H1 (cell line): ENCODE measurements at regions not wholly inside any gene's neighbourhood (a gene's known extent, or its start where the extent isn't known, plus 50 kb on each side); places are given as distances from the start of the nearest gene placed in this dataset.

ENCODE experiments used
- CTCF ChIA-PET: fragments of 300-600 bp; sonication (Branson Sonifier 250); formaldehyde crosslinking; loops from one replicate; lab custom pipeline; 2021; ENCODE audit not compliant: partially characterized antibody; lab: Charles Lee
- POLR2A ChIA-PET: fragments of 300-600 bp; sonication (Branson Sonifier 250); formaldehyde crosslinking; loops from one replicate; lab custom pipeline; 2021; ENCODE audit warnings: inconsistent platforms; ENCODE audit not compliant: partially characterized antibody; lab: Charles Lee
- DNase-seq, 2 experiments: peaks; one replicate each; pipeline versions ENCODE4 v3.0.0 to v3.0.0-alpha.2; 2010 to 2022; ENCODE audit warnings: low spot score in 2 of 2, low read depth in 1 of 2, mixed read lengths in 1 of 2
- FAIRE-seq: peaks from 2 replicates; lab custom pipeline; 2011; peaks lifted over from hg19 to GRCh38; lab: Jason Lieb, UNC
- H2AFZ ChIP-seq: 2 replicates; pipeline ENCODE4 v1.8.1; 2012; ENCODE audit warnings: low read length, inconsistent platforms
- H2AK5ac ChIP-seq: 2 replicates; pipeline ENCODE4 v1.6.1; 2013; ENCODE audit warnings: low read depth, low read length
- H2BK120ac ChIP-seq: replicated peaks from 2 replicates; pipeline ENCODE3; 2013; ENCODE audit warnings: low read depth, low read length, inconsistent platforms
- H2BK12ac ChIP-seq: 2 replicates; pipeline ENCODE4 v1.6.1; 2013; ENCODE audit warnings: low read depth, low read length
- H2BK15ac ChIP-seq: 2 replicates; pipeline ENCODE4 v1.6.1; 2013; ENCODE audit warnings: low read length
- H2BK20ac ChIP-seq: 2 replicates; pipeline ENCODE4 v1.6.1; 2013; ENCODE audit warnings: low read length
- H2BK5ac ChIP-seq: 2 replicates; pipeline ENCODE4 v1.6.1; 2013; ENCODE audit warnings: low read depth, low read length
- H3K14ac ChIP-seq: 2 replicates; pipeline ENCODE4 v1.6.1; 2013; ENCODE audit warnings: inconsistent platforms; ENCODE audit not compliant: insufficient read length
- H3K18ac ChIP-seq: 2 replicates; pipeline ENCODE4 v1.6.1; 2013; ENCODE audit warnings: low read length; ENCODE audit errors: extremely low read depth
- H3K23ac ChIP-seq: 2 replicates; pipeline ENCODE4 v1.6.1; 2013; ENCODE audit warnings: inconsistent platforms; ENCODE audit not compliant: insufficient read length
- H3K23me2 ChIP-seq: 2 replicates; pipeline ENCODE4 v1.6.1; 2013; ENCODE audit warnings: low read depth, low read length
- H3K27ac ChIP-seq: 2 replicates; pipeline ENCODE4 v1.6.1; 2011; ENCODE audit warnings: low read depth, low read length, inconsistent platforms
- H3K27me3 ChIP-seq, 4 experiments: replicated peaks in 1 of 4; 1 replicate in 1 of 4; 2 replicates in 3 of 4; pipeline versions ENCODE4 v1.6.1 to v1.8.1; 2011 to 2013; ENCODE audit warnings: low read length in 3 of 4, mild to moderate bottlenecking in 3 of 4, inconsistent platforms in 2 of 4, mixed read lengths in 2 of 4, moderate library complexity in 1 of 4; ENCODE audit not compliant: control insufficient read depth in 3 of 4, insufficient read depth in 3 of 4; ENCODE audit errors: extremely low read depth in 1 of 4
- H3K36me3 ChIP-seq, 4 experiments: 2 replicates each; pipeline versions ENCODE4 v1.6.1 to v1.8.1; 2011 to 2013; ENCODE audit warnings: mild to moderate bottlenecking in 4 of 4, low read length in 3 of 4, moderate library complexity in 2 of 4, control low read depth in 1 of 4, inconsistent platforms in 1 of 4; ENCODE audit not compliant: insufficient read depth in 4 of 4, control insufficient read depth in 2 of 4
- H3K4ac ChIP-seq: replicated peaks from 2 replicates; pipeline ENCODE3; 2013; ENCODE audit warnings: low read length, low read depth, mixed read lengths, inconsistent platforms; ENCODE audit not compliant: insufficient read length
- H3K4me1 ChIP-seq, 4 experiments: replicated peaks in 1 of 4; 1 replicate in 1 of 4; 2 replicates in 3 of 4; pipeline versions ENCODE4 v1.6.1 to v1.8.1; 2011 to 2013; ENCODE audit warnings: low read length in 3 of 4, inconsistent platforms in 2 of 4, mixed read lengths in 1 of 4; ENCODE audit not compliant: insufficient read depth in 4 of 4, control insufficient read depth in 3 of 4
- H3K4me2 ChIP-seq, 2 experiments: 2 replicates each; pipeline versions ENCODE4 v1.6.1 to v1.8.1; 2011 to 2013; ENCODE audit warnings: low read depth in 2 of 2, low read length in 2 of 2, control low read depth in 1 of 2, inconsistent platforms in 1 of 2, mild to moderate bottlenecking in 1 of 2; ENCODE audit not compliant: insufficient read depth in 1 of 2
- H3K4me3 ChIP-seq, 4 experiments: fragments of 200-600, 300-600 bp in 1 of 4; sonication (generic), shearing (Covaris generic), sonication (Bioruptor Twin) in 1 of 4; 2 replicates each; pipeline versions ENCODE4 v1.5.1 to v1.8.1; 2011 to 2016; ENCODE audit warnings: low read length in 4 of 4, low read depth in 3 of 4, control low read depth in 2 of 4, inconsistent platforms in 2 of 4, mild to moderate bottlenecking in 2 of 4, mixed read lengths in 1 of 4, moderate library complexity in 1 of 4; ENCODE audit not compliant: insufficient read depth in 2 of 4; ENCODE audit errors: extremely low read depth in 1 of 4
- H3K56ac ChIP-seq: replicated peaks from 2 replicates; pipeline ENCODE3; 2013; ENCODE audit warnings: low read depth, mild to moderate bottlenecking, mixed read lengths, low read length, inconsistent platforms; ENCODE audit not compliant: insufficient read length
- H3K79me1 ChIP-seq: 2 replicates; pipeline ENCODE4 v1.6.1; 2013; ENCODE audit warnings: low read depth, low read length, control low read depth
- H3K79me2 ChIP-seq, 2 experiments: 2 replicates each; pipeline versions ENCODE4 v1.6.1 to v1.8.1; 2012 to 2013; ENCODE audit warnings: low read length in 2 of 2, mild to moderate bottlenecking in 2 of 2, inconsistent platforms in 1 of 2; ENCODE audit not compliant: insufficient read depth in 2 of 2, control insufficient read depth in 1 of 2
- H3K9ac ChIP-seq, 4 experiments: replicated peaks in 1 of 4; 1 replicate in 1 of 4; 2 replicates in 3 of 4; pipeline versions ENCODE4 v1.6.1 to v1.8.1; 2011 to 2013; ENCODE audit warnings: low read depth in 3 of 4, low read length in 3 of 4, control low read depth in 2 of 4, mild to moderate bottlenecking in 2 of 4, moderate library complexity in 2 of 4, inconsistent platforms in 1 of 4; ENCODE audit errors: extremely low read depth in 1 of 4
- H3K9me3 ChIP-seq, 2 experiments: 2 replicates each; pipeline versions ENCODE4 v1.6.1 to v1.8.1; 2012 to 2013; ENCODE audit warnings: mild to moderate bottlenecking in 2 of 2, moderate library complexity in 2 of 2, control low read depth in 1 of 2, inconsistent platforms in 1 of 2, low read depth in 1 of 2, low read length in 1 of 2, mixed read lengths in 1 of 2; ENCODE audit not compliant: insufficient read depth in 2 of 2
- H4K20me1 ChIP-seq, 2 experiments: replicated peaks in 1 of 2; 2 replicates each; pipeline versions ENCODE3 to v1.8.1; 2011 to 2013; ENCODE audit warnings: inconsistent platforms in 2 of 2, low read length in 2 of 2, mild to moderate bottlenecking in 1 of 2; ENCODE audit not compliant: insufficient read depth in 2 of 2, control insufficient read depth in 1 of 2
- H4K5ac ChIP-seq: 2 replicates; pipeline ENCODE4 v1.6.1; 2013; ENCODE audit warnings: low read length, low read depth, mixed read lengths, inconsistent platforms; ENCODE audit not compliant: insufficient read length
- H4K8ac ChIP-seq: 2 replicates; pipeline ENCODE4 v1.8.0; 2013; ENCODE audit warnings: mild to moderate bottlenecking, moderate library complexity, low read length, inconsistent platforms; ENCODE audit not compliant: insufficient read depth; ENCODE audit errors: extremely low read depth
- H4K91ac ChIP-seq: replicated peaks from 2 replicates; pipeline ENCODE3; 2013; ENCODE audit warnings: low read length, mixed read lengths, inconsistent platforms; ENCODE audit not compliant: insufficient read length
- ATF3 ChIP-seq: IDR thresholded peaks from 2 replicates; pipeline ENCODE4 v1.6.1; 2011; ENCODE audit warnings: low read depth, mild to moderate bottlenecking, low read length; ENCODE audit not compliant: insufficient read depth
- CHD2 ChIP-seq: IDR thresholded peaks from 2 replicates; pipeline ENCODE4 v1.6.1; 2012; ENCODE audit warnings: low read length, improper control_type of control experiment
- E2F6 ChIP-seq: IDR thresholded peaks from 2 replicates; pipeline ENCODE4 v1.6.1; 2012; ENCODE audit warnings: inconsistent platforms
- GABPA ChIP-seq: IDR thresholded peaks from 2 replicates; pipeline ENCODE4 v1.6.1; 2011; ENCODE audit warnings: mild to moderate bottlenecking, low read length, moderate library complexity, borderline replicate concordance; ENCODE audit not compliant: insufficient read depth
- JUN ChIP-seq: IDR thresholded peaks from 2 replicates; pipeline ENCODE4 v1.6.1; 2011; ENCODE audit warnings: low read depth, mild to moderate bottlenecking, improper control_type of control experiment, low read length
- NANOG ChIP-seq: IDR thresholded peaks from 2 replicates; pipeline ENCODE4 v1.6.1; 2011; ENCODE audit warnings: low read length, low read depth, mild to moderate bottlenecking, inconsistent platforms; ENCODE audit not compliant: insufficient read depth, poor library complexity, severe bottlenecking
- USF2 ChIP-seq: IDR thresholded peaks from 2 replicates; pipeline ENCODE4 v1.6.1; 2011; ENCODE audit warnings: low read length, improper control_type of control experiment
- whole genome bisulfite sequencing, 2 experiments: shearing (Covaris generic) in 1 of 2; methylation state at CpG; one replicate each; pipeline versions ENCODE4 v1.1.6 to v1.1.7; 2013 to 2015; ENCODE audit warnings: low lambda C conversion rate in 2 of 2, mixed read lengths in 2 of 2, inconsistent platforms in 1 of 2, low coverage in 1 of 2, missing lambda C conversion rate in 1 of 2; ENCODE audit not compliant: insufficient replicate concordance in 2 of 2, insufficient coverage in 1 of 2, insufficient read length in 1 of 2; ENCODE audit errors: extremely low coverage in 1 of 2, missing lambda C conversion rate in 1 of 2; 5-methylcytosine and 5-hydroxymethylcytosine counted together

- H3K9ac ChIP-seq = no peak overlapping the region
- no peak overlapping the region for H4K8ac ChIP-seq
- no peak overlapping the region for H3K14ac ChIP-seq
- H2BK15ac ChIP-seq = no peak overlapping the region
- H3K18ac ChIP-seq = no peak overlapping the region
- peaks cover 6 to 8% of the 10 kb centered on the region in 2 experiments; a peak in 2 of 4 replicates for H3K9me3 ChIP-seq
- no peak overlapping the region for H2AK5ac ChIP-seq
- H3K56ac ChIP-seq = no peak overlapping the region
- no peaks in the 10 kb centered on the region for H3K4me1 ChIP-seq
- H2BK20ac ChIP-seq = no peak overlapping the region
- CTCF ChIA-PET = interaction anchor here (0.6 kb wide), 1 partner anchor 440 kb away, joined by 3 read pairs; no protein-coding TSS in a partner anchor
- H3K79me2 ChIP-seq = no peaks in the 10 kb centered on the region
- FAIRE-seq (no peak), DNase-seq (no peak)
- H3K4me2 ChIP-seq = no peak overlapping the region
- H4K91ac ChIP-seq = no peak overlapping the region
- POLR2A ChIA-PET = no interaction called here
- H3K4ac ChIP-seq = no peak overlapping the region
- no peaks in the 10 kb centered on the region for H3K27me3 ChIP-seq
- no peaks in the 10 kb centered on the region for H3K79me1 ChIP-seq
- H3K23ac ChIP-seq = no peak overlapping the region
- no peak overlapping the region for H3K27ac ChIP-seq
- no peak overlapping the region for H2BK120ac ChIP-seq
- H2BK5ac ChIP-seq = no peak overlapping the region
- H4K5ac ChIP-seq = no peak overlapping the region
- H3K4me3 ChIP-seq = no peak overlapping the region
- no peaks in the 10 kb centered on the region for H3K36me3 ChIP-seq
- H2BK12ac ChIP-seq = no peak overlapping the region
- no peaks in the 10 kb centered on the region for H4K20me1 ChIP-seq
- WGBS, 2 experiments = 64% methylated on average over 1 of the region's 1 CpG; no CpG with 5 or more reads in 1 of the 2 experiments
- no peaks in the 10 kb centered on the region for H3K23me2 ChIP-seq
- no peak overlapping the region for H2AFZ ChIP-seq
- no peak for TF ChIP-seq USF2
- TF ChIP-seq GABPA = no peak
- no peak for TF ChIP-seq CHD2
- TF ChIP-seq ATF3 = no peak
- no peak for TF ChIP-seq E2F6
- TF ChIP-seq NANOG = no peak
- TF ChIP-seq JUN = no peak
Measured at GRCh38 chr2:226295123-226295522, 504.5 kb downstream of the IRS1 start.
